HK-2 (cell line): ENCODE measurements at regions not wholly inside any gene's neighbourhood (a gene's known extent, or its start where the extent isn't known, plus 50 kb on each side); places are given as distances from the start of the nearest gene placed in this dataset.

Experiments
- DNase-seq: peaks from one replicate; pipeline ENCODE4 v3.0.0-alpha.2; 2018; ENCODE audit not compliant: unreplicated experiment

DNA sequence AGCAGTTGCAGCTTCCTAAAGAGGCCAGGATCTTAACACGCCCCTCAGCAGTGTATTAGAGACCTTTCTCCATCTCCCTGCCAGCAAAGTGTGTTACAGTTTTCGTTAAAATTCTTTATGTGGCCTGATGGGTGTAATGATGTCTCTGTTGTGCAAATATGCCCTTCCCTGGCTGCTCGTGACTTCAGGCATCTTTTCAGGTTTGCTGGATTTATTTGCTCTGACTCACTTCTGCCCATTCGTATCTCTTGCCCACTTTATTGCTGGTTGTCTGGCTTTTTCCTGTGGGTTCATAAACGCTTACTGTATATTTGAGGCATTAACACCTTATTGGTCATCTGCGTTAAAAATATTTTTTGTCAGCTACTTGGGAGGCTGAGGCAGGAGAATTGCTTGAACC, 134.5 kb downstream of the ASB1 start:
- DNase-seq: no peak

DNA sequence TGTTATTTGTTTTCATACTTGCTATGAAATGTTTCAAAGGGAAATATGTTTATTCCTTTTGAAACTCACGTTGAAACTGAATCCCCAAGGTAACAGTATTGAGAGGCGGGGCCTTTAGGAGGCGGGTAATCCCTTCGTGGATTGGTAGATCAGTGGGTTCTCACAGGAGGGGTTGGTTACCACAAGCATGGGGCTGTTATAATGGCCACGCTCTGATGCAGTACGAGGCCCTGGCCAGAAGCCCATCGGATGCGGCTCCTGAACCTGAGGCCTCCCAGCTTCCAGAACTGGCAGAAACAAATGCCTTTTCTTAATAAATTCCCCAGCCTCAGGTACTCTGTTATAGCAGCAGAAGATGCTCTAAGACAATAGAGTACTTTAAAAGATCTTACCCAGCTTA, 135.7 kb downstream of the ASB1 start:
- no peak for DNase-seq

DNA sequence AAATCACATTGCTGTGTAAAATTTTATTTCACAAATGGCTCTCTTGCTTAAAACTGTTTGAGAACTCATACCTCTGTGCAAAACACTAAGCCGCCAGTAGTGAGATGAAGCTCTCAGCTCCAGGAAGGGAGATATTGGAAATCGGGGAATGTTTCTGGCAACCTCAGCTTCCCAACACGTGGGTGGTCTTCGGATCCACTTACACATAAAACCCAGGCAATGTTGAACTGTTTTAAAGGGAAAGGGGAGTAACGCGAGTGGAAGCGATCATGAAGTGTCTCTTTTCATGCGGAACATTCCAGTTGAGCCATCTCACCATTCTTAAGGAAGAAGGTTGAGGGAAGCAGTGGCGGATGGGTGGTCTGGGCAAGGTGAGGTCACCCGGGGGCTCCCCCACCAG, 136.8 kb downstream of the ASB1 start:
- DNase-seq: no peak

DNA sequence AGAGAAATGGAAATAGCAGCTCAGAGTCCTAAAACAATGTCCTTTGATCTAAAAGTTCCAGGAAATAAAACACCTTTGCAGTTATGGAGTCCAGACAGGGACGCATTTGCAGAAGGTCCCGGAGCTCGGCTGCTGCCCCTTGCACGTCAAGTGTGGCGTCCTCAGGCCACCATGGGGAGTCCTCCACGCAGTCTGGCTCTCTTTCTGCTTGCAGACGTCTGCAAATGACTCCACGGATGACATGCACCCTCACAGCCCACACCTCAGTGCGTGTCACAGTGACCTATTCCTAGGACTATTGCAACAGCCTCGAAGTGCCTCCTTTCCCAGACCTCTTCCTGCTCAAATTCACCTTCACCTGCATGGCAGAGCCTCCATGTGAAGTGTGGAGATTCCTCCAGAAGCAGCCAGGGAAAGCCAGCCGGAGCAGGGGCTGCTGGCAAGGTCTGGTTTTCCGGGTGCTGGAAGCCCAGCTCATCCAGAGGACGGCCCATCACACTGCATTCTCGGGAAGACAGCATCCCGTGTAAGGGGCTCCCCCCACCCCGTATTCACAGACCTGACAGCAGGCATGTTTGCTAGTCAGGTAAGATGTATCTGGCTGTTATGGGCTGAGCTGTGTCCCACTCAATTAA, 137.7 kb downstream of the ASB1 start:
- DNase-seq: no peak

DNA sequence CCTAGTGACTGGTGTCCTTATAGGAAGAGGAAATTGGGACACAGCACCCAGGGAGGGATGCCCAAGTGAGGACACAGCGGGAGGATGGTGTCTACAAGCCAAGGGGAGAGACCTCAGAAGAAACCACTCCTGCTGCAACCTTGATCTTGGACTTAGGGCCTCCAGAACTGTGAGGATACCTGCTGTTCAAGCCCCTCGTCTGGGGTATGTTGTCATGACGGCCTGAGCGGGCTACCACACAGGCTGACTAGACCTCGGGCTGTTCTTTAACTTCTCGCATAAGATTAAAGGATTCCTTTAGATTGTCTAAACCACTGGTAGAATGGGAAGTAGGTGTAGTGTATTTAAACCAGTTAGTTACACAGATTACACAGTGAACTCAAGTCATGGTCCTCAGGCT, 138.3 kb downstream of the ASB1 start:
- no peak for DNase-seq

DNA sequence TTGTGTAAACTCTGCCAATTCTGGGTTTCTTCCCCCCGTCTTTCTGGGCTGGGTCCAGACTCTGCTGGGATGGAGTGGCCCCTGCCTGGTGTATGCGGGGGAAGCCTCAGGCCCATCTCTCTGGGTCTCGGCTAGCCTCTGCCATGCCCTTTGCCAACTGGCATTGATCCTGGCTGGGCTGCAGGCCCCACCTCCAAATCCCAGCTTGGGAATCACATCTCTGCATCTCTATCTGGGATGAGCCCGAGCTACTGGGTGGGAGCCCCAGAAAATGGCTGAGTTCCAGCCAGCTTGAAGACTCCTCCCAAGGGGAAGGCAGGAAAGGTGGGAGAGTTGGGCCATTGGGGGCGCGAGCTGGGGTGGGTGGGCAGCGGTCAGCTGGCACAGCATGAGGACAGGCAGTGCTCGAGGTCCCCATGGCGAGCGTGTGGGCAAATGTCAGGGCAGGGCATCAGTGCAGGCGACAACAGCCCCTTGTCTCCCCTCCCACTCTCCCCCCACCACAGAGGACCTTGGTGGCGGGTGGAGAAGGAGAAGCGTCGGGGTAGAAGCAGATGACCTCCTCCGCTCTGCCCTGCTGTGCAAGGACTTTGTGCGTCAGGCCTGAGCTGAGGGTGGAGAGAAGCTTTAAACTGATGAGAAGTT, 139.4 kb downstream of the ASB1 start:
- DNase-seq: no peak

DNA sequence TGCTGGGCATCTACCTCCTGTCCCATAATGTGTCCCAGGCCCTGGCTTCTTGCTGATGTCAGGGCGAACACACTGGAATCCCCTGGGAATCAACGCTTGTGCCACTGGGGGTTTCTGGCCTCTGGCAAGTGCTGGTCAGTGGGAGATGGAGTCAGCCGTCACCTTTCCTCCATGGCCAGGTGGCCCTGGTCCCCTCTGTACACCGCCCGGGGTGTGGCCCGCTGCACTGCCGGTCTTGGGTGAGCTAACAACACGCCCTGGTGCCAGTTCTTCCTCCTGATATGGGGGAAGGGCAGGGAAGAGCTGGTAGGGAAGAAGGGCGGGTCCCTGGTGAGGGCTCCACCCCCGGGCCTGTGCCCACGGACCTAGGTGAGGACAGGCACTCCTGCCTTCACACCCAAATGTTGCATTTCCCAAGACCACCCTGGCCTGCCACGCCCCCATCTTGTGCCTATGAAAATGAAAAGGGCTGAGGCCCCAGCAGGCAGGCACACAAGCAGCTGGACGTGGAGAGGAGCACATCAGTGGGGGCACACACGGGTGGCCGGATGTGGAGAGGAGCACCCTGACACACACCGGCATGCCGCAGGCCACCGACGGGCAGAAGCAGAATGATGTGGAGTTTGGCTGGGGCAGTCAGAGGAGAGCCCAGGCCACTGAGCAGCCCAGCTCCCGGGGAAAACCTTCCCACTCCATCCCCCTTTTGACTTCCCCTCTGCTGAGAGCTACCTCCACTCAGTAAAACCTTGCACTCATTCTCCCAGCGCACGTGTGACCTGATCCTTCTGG, 140.5 kb downstream of the ASB1 start:
- no peak for DNase-seq

DNA sequence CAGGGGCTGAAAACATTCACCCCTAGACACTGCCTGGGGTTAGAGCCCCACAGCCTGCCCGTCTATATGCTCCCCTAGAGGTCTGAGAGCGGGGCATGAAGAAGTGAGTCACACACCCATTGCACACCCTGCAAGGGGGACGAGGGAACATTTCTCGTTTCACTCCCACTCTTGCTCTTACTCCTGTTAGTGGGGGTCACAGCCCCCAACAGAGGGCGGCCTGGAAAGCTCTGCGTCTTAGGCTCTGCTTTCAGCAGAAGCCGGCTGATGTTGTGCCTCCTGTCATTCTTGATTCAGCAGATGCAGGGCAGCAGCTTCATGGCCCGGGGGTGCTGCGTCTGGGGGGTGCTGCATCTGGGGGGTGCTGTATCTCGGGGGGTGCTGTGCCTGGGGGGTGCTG, 141.3 kb downstream of the ASB1 start:
- DNase-seq: no peak

DNA sequence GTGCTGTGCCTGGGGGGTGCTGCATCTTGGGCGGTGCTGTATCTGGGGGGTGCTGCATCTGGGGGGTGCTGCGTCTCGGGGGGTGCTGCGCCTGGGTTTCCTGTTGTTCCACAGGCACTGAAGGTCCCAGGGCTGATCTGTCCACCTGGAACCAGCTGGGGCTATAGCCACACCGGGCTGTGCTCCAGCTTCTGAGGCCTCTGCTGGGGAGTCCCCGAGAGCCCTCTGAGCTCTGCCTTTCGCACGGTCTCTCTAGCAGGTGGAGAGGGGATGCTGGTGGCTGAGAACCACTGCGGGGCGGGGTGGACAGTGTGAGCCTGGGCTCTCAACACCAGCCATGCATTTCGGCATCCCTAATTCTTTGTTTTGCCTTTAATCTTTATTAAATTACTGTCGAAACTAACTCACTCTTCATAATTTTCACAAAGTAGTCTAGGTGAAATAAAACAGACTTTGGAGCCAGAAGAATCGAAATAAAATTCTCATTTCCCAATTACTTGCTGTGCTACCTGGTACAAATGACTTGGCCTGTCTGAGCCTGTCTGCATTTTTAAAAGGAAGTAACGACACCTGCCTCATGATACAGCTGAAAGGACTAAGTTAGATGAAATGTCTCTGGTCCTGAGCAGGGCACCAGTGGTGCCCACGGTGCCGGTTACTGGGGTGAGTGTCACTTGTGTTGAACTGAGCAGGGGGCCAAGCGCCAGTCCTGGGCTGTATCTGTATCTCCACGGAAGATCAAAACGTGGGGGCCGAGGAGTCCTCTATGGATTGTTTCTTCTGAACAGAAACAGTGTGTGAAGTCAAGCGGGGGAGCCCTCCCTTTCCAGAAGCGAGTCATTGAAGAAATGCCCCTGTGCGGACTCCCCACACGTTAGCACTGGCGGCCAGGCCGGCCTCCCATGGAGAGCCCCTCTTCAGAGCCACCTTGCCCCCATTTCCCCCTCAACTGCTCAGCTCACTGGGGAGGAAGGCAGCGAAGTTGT, 142.0 kb downstream of the ASB1 start:
- no peak for DNase-seq

DNA sequence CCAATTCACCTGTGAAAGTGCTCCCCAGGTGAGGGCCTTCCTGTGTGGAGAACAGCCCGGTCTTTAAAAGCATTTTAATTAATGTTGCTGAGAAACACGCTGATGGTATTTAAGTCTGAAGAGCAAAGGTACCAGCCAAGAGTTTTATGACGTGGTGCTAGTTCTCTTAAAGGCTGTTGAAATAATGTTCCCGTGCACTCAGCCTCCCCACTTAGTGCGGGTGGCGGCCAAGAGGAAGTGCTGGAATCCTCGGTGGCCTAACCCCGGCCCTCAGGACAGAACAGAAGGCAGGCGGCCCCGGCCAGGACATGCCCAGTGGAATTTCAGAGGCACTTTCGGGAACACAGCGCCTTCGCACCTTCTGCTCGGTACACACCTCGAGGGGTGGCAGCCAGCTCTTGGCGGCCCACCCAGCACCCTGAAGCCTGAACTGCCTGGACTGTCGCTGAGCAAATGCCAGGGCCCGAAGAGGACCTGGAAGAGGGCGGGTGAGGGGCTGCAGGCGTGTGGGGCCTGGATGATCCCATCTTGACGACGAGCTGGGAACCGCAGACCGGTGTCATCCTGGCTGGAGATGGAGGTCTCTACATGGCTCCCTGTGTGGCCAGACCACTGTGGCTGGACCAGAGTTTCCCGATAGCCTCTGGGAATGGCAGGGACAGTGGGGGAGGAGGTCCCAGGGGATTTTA, 142.9 kb downstream of the ASB1 start:
- DNase-seq: no peak

DNA sequence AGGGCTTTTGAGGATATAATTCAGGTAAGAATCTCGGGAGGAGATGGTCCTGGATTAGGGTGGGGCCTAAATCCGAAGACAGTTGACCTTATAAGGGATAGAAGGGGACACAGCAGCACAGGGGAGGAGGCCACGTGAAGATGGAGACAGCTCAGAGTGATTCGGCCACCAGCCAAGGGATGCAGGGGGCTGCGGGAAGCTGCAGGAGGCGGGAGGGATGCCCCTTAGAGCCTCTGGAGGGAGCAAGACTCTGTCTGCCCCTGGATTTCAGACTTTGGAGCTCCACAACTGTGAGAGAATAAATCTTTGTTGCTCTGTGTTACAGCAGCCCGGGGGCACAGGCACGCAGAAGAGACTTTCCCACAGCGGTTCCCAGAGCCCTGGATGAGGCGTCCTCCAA, 143.7 kb downstream of the ASB1 start:
- DNase-seq: no peak

DNA sequence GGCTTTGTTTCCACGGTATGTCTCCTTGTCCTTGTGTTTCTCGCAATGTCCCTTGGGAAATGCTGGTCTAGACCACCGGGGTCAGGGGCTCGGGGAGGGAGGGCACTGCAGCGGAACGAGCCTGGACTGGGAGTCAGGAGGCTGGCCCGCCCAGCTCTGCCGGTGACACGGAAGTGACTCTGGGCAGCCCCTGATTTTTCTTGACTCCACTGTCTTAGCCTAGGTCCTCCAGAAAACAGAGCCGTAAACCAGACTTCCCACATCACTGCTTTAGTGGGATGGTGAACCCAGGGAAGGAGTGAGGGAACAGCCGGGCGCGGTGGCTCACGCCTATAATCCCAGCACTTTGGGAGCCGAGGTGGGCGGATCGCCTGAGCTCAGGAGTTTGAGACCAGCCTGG, 144.2 kb downstream of the ASB1 start:
- DNase-seq: no peak

DNA sequence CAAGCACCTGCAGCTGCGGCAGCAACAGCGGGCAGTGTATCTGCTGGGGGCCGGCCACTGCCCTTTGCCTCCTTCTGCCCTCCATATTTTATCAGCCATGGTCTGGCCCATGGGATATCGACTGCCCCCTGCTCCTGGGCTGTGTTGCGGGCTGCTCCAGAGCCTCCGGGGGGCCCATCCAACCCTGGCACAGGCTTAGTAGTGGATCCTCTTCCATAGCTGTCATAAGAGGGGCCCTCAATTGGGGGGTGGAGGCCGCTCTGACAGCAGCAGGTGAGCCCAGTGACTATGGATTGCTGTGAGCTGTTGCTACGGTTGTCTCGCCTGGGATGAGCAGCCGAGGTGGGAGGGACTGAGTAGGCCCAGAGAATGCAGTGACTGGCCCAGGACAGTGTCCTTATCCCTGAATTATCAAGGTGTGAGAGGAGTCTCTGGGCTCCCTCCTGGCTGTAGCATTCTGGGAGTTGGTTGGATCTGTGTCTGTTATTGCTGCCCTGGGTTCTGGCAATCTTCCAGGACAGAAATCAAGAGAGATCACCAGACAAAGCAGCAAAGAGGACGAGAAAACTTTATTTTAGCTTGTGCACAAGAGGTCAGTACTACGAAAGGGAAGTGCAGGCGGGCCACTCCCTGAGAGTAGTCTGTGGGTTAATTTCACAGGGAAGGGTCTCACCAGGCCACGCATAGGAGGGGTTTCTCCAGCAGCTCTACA, 145.1 kb downstream of the ASB1 start:
- DNase-seq: no peak

DNA sequence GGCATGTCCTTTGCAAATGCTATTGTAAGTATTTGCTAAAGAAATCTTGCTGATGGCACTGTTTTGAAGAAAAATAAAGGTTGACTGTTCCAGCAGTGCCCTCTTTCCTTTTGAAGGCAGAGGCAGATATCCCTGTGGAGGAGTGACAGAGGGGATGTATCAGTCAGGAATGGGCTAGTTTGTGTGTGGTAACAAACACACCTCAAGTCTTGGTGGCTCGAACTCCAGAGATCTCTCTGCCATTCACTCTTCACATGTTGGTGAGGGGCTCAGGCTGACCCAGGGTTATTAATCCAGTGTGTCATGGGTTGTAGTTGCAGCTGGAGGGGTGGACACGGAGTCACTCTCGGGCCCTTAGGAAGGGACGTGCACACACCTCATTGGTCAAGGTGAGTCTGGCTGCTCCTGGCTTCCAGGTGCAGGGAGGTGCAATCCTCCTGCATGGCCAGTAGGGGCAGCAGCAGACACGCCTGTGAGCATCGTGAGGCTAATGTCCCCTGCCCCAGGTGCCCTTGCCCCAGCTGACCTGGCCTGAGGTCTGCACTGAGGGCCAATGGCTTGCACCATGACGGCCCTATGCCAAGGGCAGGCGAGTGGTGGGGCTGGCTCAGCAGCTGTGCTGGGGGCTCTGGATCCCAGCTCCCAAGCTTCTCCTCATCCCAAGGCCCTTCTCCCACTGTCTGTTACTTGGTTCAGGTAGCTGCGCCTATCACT, 146.5 kb downstream of the ASB1 start:
- DNase-seq: peak; percentile 13

DNA sequence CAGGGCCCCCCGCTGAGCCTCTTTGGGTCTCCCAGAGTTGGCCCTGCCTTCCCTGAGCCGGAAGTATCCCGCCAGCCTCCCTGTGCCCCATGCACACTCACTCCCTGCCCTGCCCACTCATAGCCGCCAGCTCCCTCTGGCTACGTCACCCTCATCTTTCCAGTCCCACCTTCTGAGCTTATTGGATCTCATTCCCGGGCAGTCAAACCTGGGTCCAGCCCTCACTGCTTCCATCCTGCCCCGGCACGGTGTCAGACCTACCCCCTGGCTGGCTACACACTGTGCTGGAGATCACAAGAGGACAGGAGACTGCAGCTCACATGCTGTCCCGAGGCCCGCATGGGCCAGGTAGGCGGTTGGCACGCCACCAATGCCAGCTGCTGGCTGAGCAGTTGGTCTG, 147.2 kb downstream of the ASB1 start:
- DNase-seq: no peak

DNA sequence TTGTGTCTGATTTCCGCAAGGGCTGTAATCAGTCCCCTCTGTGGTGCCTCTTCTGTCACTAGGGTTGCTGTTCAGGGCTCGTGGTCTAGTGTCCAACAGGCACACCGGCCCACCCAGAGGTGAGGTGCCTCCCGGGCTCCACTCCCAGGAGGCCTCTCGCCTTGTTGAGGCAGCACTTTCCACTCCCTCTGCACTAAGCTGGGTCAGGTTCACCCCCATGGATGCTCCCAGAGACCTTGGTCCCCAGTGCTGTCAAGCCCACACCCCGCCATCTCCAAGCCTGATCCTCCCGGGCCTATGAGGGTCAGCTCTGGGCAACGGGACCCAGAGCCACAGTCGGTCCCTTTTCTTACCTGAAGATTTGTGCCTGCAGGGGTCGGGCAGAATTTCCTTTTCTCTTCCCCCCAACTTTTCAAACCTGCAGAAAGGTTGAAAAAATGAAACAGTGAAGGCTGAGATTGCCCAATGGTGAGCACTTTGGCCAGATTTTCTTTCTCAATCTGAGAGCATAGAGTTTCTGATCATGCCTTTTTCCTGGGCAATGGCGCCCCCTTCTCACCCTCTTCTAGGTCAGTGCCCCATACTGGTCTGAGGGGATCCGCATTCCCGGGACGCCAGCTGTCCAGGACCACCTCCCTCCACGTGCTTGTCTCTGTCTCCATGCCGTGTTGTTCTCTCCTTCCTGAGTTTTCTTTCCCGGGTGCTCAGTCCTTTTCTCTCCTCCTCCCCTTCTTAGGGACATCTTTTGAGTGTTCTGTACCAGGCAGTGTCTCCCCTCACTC, 148.0 kb downstream of the ASB1 start:
- DNase-seq: no peak

DNA sequence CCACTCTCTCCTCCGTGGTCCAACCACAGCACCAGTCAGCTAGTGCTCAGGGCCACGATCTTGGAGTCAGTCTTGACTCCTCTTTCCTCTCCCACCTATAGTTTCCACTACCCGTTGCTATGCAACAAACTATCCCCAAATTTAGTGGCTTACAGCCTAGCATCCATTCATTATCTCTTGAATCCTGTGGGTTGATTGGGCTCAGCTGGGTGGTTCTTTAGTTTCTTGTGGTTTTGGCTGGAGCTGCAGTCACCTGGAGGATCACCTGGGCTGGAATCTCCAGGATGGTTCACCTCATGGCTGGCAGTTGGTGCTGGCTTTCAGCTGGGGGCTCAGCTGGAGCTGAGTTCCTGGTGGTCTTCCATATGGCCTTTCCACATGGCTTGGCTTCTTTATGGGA, 149.9 kb downstream of the ASB1 start:
- DNase-seq: no peak

DNA sequence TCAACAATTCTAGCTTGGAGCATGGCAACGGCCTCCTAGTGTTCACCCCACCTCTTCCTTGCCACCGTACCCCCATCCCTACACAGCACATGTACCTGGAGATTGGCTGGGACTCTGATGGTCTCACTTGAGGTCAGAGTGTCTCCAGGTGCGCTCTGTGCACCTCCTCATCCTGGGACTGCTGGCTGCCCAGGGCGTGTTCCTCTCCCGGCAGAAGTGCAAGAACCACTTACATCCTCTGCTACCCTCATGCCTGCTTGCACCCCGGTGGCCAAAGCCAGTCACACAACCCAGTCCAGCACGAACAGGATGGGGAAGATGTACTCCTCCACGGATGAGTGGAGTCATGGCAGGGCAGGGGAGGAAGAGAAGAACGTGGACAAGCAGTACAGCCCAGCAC, 151.5 kb downstream of the ASB1 start:
- DNase-seq: no peak

DNA sequence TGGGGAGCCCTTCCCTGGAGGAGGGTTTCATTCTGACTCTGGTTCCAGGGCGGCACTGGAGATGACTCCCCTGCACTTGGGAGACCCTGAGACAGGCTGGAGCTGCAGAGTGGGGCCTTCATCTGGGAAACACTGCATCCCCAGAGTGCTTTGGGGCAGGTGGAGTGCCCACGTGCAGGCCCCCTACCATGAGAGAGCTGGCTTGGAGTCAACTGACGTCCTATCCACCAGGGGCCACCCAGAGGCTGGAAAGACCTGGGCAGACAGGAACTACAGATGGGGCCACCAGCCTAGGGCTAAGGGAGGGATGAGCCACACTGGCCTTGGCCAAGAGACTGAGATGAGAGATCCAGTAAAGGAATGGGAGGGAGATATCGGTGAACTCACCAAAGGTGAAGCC, 153.8 kb downstream of the ASB1 start:
- no peak for DNase-seq
